GM23248 (cell line): ENCODE measurements at regions not wholly inside any gene's neighbourhood (a gene's known extent, or its start where the extent isn't known, plus 50 kb on each side); places are given as distances from the start of the nearest gene placed in this dataset.
A peak's percentile ranks its signal among the peaks of the same experiment; 100 is the strongest.
"Not testable (repeated sequence)": the region's sequence is repeated elsewhere in the genome, so short reads cannot be mapped to it uniquely, and the experiment has no call there.

Experiments used
- DNase-seq: peaks from one replicate; pipeline ENCODE4 v3.0.0-alpha.2; 2015
- H2AFZ ChIP-seq: fragments of 200-600 bp; sonication (generic); 2 replicates; pipeline ENCODE4 v1.6.1; 2016; ENCODE audit warnings: antibody characterized with exemption
- H3F3A ChIP-seq: fragments of 200-600 bp; sonication (generic); 2 replicates; pipeline ENCODE4 v1.6.1; 2016; ENCODE audit warnings: mild to moderate bottlenecking, antibody characterized with exemption, mixed run types; ENCODE audit not compliant: insufficient read depth
- H3K27ac ChIP-seq: fragments of 200-600 bp; sonication (generic); 2 replicates; pipeline ENCODE4 v1.5.1; 2016; ENCODE audit warnings: mild to moderate bottlenecking
- H3K27me3 ChIP-seq: fragments of 200-600 bp; sonication (generic); replicated peaks from 2 replicates; pipeline ENCODE4 v1.6.1; 2016; ENCODE audit warnings: mild to moderate bottlenecking; ENCODE audit not compliant: insufficient read depth
- H3K36me3 ChIP-seq: fragments of 200-600 bp; sonication (generic); 2 replicates; pipeline ENCODE4 v1.6.1; 2016; ENCODE audit warnings: low read depth, mild to moderate bottlenecking
- H3K4me1 ChIP-seq: fragments of 200-600 bp; sonication (generic); 2 replicates; pipeline ENCODE4 v1.6.1; 2016; ENCODE audit warnings: mild to moderate bottlenecking; ENCODE audit not compliant: insufficient read depth
- H3K4me2 ChIP-seq: fragments of 200-600 bp; sonication (generic); one replicate; pipeline ENCODE4 v1.6.1; 2016; ENCODE audit warnings: mild to moderate bottlenecking; ENCODE audit not compliant: unreplicated experiment
- H3K4me3 ChIP-seq: fragments of 200-600 bp; sonication (generic); 2 replicates; pipeline ENCODE4 v1.5.1; 2016; ENCODE audit warnings: mild to moderate bottlenecking
- H3K79me2 ChIP-seq: fragments of 200-600 bp; sonication (generic); 2 replicates; pipeline ENCODE4 v1.6.1; 2016; ENCODE audit warnings: mild to moderate bottlenecking; ENCODE audit not compliant: insufficient read depth
- H3K9ac ChIP-seq: fragments of 200-600 bp; sonication (generic); 2 replicates; pipeline ENCODE4 v1.6.1; 2016; ENCODE audit warnings: mild to moderate bottlenecking
- H3K9me2 ChIP-seq: fragments of 200-600 bp; sonication (generic); 2 replicates; pipeline ENCODE4 v1.6.1; 2016; ENCODE audit warnings: mixed run types, mild to moderate bottlenecking, moderate library complexity; ENCODE audit not compliant: insufficient read depth
- H3K9me3 ChIP-seq: fragments of 200-600 bp; sonication (generic); one replicate; pipeline ENCODE4 v1.6.1; 2017; ENCODE audit warnings: low read depth
- H4K20me1 ChIP-seq: fragments of 200-600 bp; sonication (generic); 2 replicates; pipeline ENCODE4 v1.6.0; 2016; ENCODE audit not compliant: insufficient read depth
- EZH2 ChIP-seq: fragments of 200-600 bp; sonication (generic); IDR thresholded peaks from 2 replicates; pipeline ENCODE4 v1.6.1; 2018; ENCODE audit warnings: antibody characterized with exemption, mild to moderate bottlenecking; ENCODE audit not compliant: insufficient read depth, poor library complexity, severe bottlenecking
- EZH2phosphoT487 ChIP-seq: fragments of 200-600 bp; sonication (generic); IDR thresholded peaks from 2 replicates; pipeline ENCODE4 v1.6.1; 2018; ENCODE audit warnings: antibody characterized with exemption, moderate library complexity, mild to moderate bottlenecking, low read depth; ENCODE audit not compliant: insufficient read depth
- WGBS, 2 experiments: methylation state at CpG; one replicate each; pipeline ENCODE4 v1.1.6; 2015 to 2017; ENCODE audit warnings: low lambda C conversion rate in 2 of 2, low coverage in 1 of 2; ENCODE audit errors: missing lambda C conversion rate in 2 of 2; 5-methylcytosine and 5-hydroxymethylcytosine counted together
- in situ Hi-C: fragments of 300-500 bp; cut with MboI; formaldehyde crosslinking; loops from 2 replicates; pipeline ENCODE4 v1.15.0; 2020

DNA sequence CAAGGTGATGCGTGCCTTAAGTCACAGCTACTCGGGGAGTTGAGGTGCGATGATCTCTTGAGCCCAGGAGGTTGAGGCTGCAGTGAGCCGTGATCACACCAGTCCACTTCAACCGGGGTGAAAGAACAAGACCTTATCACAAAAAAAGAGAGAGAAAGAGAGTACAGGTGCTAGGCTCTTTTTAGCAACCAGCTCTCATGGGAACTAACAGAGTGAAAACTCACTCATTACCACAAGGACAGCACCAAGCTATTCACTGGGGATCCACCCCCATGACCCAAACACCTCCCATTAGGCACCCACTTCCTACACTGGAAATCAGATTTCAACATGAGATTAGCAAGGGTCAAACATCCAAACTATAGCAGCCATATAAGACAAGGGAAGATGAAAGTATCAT lies 164.2 kb downstream of the NDUFA12 start:
- no peak for TF ChIP-seq EZH2phosphoT487
- TF ChIP-seq EZH2 = no peak
- 85 to 92% methylated on average over 5 of the region's 5 CpGs for WGBS, 2 experiments
- H3K9me2 ChIP-seq = no peaks in the 10 kb centered on the region
- H3K9ac ChIP-seq = no peak overlapping the region
- no peak for DNase-seq
- H4K20me1 ChIP-seq = no peaks in the 10 kb centered on the region
- peaks cover 23% of the 10 kb centered on the region for H3K27me3 ChIP-seq
- no peaks in the 10 kb centered on the region for H3K79me2 ChIP-seq
- H2AFZ ChIP-seq = no peak overlapping the region
- no peak overlapping the region for H3K4me2 ChIP-seq
- H3K9me3 ChIP-seq = no peaks in the 10 kb centered on the region
- no peak overlapping the region for H3K27ac ChIP-seq
- no peaks in the 10 kb centered on the region for H3F3A ChIP-seq
- in situ Hi-C loops = no loop called here
- H3K36me3 ChIP-seq = no peaks in the 10 kb centered on the region
- no peak overlapping the region for H3K4me3 ChIP-seq
- H3K4me1 ChIP-seq = no peaks in the 10 kb centered on the region

DNA sequence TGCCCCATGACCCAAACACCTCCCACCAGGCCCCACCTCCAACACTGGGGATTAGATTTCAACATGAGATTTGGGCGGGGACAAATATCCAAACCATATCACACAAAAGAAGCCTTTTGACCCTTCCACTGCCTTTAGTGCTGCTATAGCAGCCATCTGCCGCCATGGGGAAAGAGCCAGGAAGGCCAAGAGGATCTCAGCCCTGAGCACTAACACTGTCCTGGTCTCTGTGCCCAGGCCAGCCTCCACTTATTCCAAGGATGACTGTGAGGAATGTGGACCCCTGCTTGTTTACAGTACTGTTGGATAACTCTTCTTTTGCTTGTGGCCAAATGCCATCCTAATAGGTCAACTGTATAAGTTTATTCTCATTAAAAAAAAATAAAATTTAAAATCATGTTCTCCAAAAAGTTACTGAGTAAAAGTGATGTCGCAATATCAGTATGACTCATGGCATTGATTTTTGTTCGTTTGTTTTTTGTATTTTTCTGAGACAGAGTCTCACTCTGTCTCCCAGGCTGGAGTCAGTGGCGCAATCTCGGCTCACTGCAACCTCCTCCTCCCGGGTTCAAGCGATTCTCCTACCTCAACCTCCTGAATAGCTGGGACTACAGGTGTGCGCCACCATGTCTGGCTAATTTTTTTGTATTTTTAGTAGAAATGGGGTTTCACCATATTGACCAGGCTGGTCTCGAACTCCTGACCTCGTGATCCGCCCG lies 166.4 kb downstream of the NDUFA12 start:
- WGBS, 2 experiments = 66 to 70% methylated on average over 13 of the region's 13 CpGs
- H3K9me3 ChIP-seq, H3K27ac ChIP-seq, H3K4me2 ChIP-seq, H4K20me1 ChIP-seq, H3K36me3 ChIP-seq, in situ Hi-C loops, H3K4me3 ChIP-seq, H3K79me2 ChIP-seq, H2AFZ ChIP-seq, H3K9me2 ChIP-seq, H3K9ac ChIP-seq, H3F3A ChIP-seq: not testable (repeated sequence)
- peak; percentile 51 for DNase-seq
- Histone ChIP-seq H3K4me1 (peaks cover 13% of the 10 kb centered on the region), H3K27me3 (peaks cover 11% of the 10 kb centered on the region; the same call in 1 of the 2 replicates)

DNA sequence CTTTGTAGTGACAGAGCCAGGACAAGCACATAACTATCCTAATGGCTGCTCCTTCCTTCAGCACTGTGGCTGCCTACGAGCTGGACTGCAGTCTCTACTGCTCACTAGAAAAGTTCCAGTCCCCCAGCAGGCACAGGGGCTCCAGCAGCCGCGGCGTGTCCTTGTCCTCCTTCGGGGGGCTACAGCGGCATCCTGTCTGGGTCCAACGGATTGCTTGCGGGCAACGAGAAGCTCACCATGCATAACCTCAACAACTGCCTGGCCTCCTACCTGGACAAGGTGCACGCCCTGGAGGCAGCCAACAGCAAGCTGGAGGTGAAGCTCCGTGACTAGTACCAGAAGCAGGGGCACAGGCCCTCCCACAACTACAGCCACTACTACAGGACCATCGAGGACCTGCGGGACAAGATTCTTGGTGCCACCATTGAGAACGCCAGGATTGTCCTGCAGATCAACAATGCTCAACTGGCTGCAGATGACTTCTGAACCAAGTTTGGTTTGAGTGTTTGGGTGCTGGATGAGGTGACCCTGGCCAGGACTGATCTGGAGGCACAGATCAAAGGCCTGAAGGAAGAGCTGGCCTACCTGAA lies 169.4 kb downstream of the NDUFA12 start:
- H3F3A ChIP-seq = 0 out of 2 replicates have a peak, but pooled peaks cover 7% of the 10 kb centered on the region
- no peak overlapping the region for H2AFZ ChIP-seq
- H3K4me1 ChIP-seq = peaks cover 13% of the 10 kb centered on the region
- H4K20me1 ChIP-seq = no peaks in the 10 kb centered on the region
- H3K9ac ChIP-seq = no peak overlapping the region
- in situ Hi-C loops = no loop called here
- no peaks in the 10 kb centered on the region for H3K9me2 ChIP-seq
- H3K9me3 ChIP-seq = no peaks in the 10 kb centered on the region
- no peaks in the 10 kb centered on the region for H3K36me3 ChIP-seq
- no peaks in the 10 kb centered on the region for H3K27me3 ChIP-seq
- no peak overlapping the region for H3K27ac ChIP-seq
- no peak overlapping the region for H3K4me3 ChIP-seq
- no peak for TF ChIP-seq EZH2phosphoT487
- TF ChIP-seq EZH2 = no peak
- H3K4me2 ChIP-seq = no peak overlapping the region
- H3K79me2 ChIP-seq = no peaks in the 10 kb centered on the region
- WGBS, 2 experiments = 93% methylated on average over 14 of the region's 14 CpGs
- no peak for DNase-seq

DNA sequence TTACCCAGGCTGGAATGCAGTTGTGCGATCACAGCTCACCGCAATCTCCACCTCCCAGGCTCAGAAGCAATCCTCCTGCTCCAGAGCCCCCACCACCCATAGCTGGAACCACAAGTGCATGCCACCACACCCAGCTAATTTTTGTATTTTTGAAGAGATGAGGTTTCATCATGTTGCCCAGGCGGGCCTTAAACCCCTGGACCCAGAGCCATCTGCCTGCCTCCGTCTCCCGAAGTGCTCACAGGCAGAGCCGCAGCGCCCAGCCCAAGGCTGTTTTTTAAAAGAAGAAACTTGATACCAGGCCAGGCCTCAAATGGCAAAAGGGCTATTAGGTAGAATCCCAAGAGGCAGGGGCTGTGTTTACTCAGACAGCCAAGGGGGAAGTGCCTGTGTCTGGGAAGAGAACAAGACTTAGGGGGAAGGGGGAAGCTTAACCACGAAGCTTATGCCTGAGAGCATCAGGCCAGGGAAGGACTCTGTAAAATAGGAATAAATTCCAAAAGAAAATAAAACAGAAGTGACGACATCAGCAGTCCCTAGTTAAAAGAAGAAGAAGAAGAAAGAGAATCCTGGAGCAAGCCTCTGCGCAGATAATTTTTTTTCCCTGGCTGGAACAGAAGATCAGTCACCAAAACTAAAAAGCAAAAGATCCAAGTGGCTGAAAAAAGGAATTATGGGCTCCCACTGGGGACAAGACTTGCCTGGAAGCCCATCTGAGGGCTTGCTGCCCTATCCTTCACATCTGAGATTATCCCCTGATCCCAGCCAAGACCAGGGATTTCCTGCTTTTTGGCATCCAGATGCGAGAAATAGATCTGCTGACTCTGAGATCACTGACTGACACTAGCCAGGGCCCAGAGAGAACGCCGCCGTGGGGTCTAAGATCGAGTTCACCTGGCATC lies 170.5 kb downstream of the NDUFA12 start:
- Histone ChIP-seq H3K9me2 (no peaks in the 10 kb centered on the region), H3K9ac (peak overlapping the region; percentile 50), H3K9me3 (no peaks in the 10 kb centered on the region), H3K4me2 (peak overlapping the region; percentile 49), H4K20me1 (no peaks in the 10 kb centered on the region), H3K27me3 (no peaks in the 10 kb centered on the region), H3K4me3 (no peak overlapping the region), H2AFZ (peak overlapping the region; percentile 80), H3F3A (0 out of 2 replicates have a peak, but pooled peaks cover 7% of the 10 kb centered on the region), H3K27ac (peak overlapping the region; percentile 46), H3K79me2 (no peaks in the 10 kb centered on the region), H3K36me3 (no peaks in the 10 kb centered on the region), H3K4me1 (peaks cover 13% of the 10 kb centered on the region)
- TF ChIP-seq EZH2 = no peak
- TF ChIP-seq EZH2phosphoT487 = no peak
- peak; percentile 51 for DNase-seq
- 21 to 22% methylated on average over 15 of the region's 15 CpGs for WGBS, 2 experiments
- in situ Hi-C loops = no loop called here
